ENCODE measurements at regions not wholly inside any gene's neighbourhood (a gene's known extent, or its start where the extent isn't known, plus 50 kb on each side); places are given as distances from the start of the nearest gene placed in this dataset.

GRCh38 chr4:23297327-23297726 is 592.5 kb downstream of the PPARGC1A start:
- intact Hi-C loops (cut with micrococcal nuclease): no loop called here
- CTCF ChIA-PET: no interaction called here
- DNase-seq: peak; percentile 25
- Mint-ChIP-seq H3K27me3 (ENCODE audit: low read depth) (no peaks in the 10 kb centered on the region), H3K27ac (no peak overlapping the region), H3K4me3 (no peak overlapping the region), H3K36me3 (ENCODE audit: low read depth) (no peaks in the 10 kb centered on the region), H3K4me1 (ENCODE audit: low read depth) (peaks cover 3% of the 10 kb centered on the region), H3K9me3 (no peaks in the 10 kb centered on the region)

GRCh38 chr4:23291139-23291538 is 598.4 kb downstream of the GBA3 start:
- no peaks in the 10 kb centered on the region for H3K9me3 Mint-ChIP-seq
- CTCF ChIA-PET: no interaction called here
- H3K27ac Mint-ChIP-seq: no peak overlapping the region
- no peaks in the 10 kb centered on the region for H3K36me3 Mint-ChIP-seq (ENCODE audit: low read depth)
- H3K4me1 Mint-ChIP-seq (ENCODE audit: low read depth): peaks cover 17% of the 10 kb centered on the region
- DNase-seq: no peak
- intact Hi-C loops (cut with micrococcal nuclease): loop anchor here (1.0 to 2.0 kb wide), 2 partner anchors 43 to 82 kb away; no protein-coding TSS in a partner anchor
- no peak overlapping the region for H3K4me3 Mint-ChIP-seq
- no peaks in the 10 kb centered on the region for H3K27me3 Mint-ChIP-seq (ENCODE audit: low read depth)

- H3K4me1 Mint-ChIP-seq (ENCODE audit: low read depth): peaks cover 17% of the 10 kb centered on the region
- CTCF ChIA-PET: interaction anchor here (1.4 kb wide), 1 partner anchor 43 kb away, joined by 3 read pairs; no protein-coding TSS in a partner anchor
- DNase-seq: no peak
- H3K27me3 Mint-ChIP-seq (ENCODE audit: low read depth): no peaks in the 10 kb centered on the region
- no peaks in the 10 kb centered on the region for H3K36me3 Mint-ChIP-seq (ENCODE audit: low read depth)
- intact Hi-C loops (cut with micrococcal nuclease): loop anchor here (1.0 to 2.0 kb wide), 2 partner anchors 44 to 82 kb away; no protein-coding TSS in a partner anchor
- no peak overlapping the region for H3K27ac Mint-ChIP-seq
- H3K9me3 Mint-ChIP-seq: no peaks in the 10 kb centered on the region
- H3K4me3 Mint-ChIP-seq: no peak overlapping the region
Observed at GRCh38 chr4:23290656-23291055, 597.9 kb downstream of the GBA3 start.

- Mint-ChIP-seq H3K27ac (no peak overlapping the region), H3K36me3 (ENCODE audit: low read depth) (no peaks in the 10 kb centered on the region), H3K9me3 (no peaks in the 10 kb centered on the region), H3K4me1 (ENCODE audit: low read depth) (no peaks in the 10 kb centered on the region), H3K4me3 (no peak overlapping the region), H3K27me3 (ENCODE audit: low read depth) (no peaks in the 10 kb centered on the region)
- CTCF ChIA-PET: no interaction called here
- intact Hi-C loops (cut with micrococcal nuclease): no loop called here
- DNase-seq: no peak
Observed at GRCh38 chr4:23279377-23279986, 586.7 kb downstream of the GBA3 start.

- CTCF ChIA-PET: interaction anchor here (0.6 kb wide), 1 partner anchor 10 kb away, joined by 3 read pairs; no protein-coding TSS in a partner anchor
- no peak overlapping the region for H3K4me3 Mint-ChIP-seq
- intact Hi-C loops (cut with micrococcal nuclease): no loop called here
Observed at GRCh38 chr4:23278845-23279244, 586.1 kb downstream of the GBA3 start.

GRCh38 chr4:23276076-23276475 is 583.3 kb downstream of the GBA3 start:
- no peak for DNase-seq
- no peaks in the 10 kb centered on the region for H3K36me3 Mint-ChIP-seq (ENCODE audit: low read depth)
- CTCF ChIA-PET: no interaction called here
- H3K27ac Mint-ChIP-seq: no peak overlapping the region
- no peak overlapping the region for H3K4me3 Mint-ChIP-seq
- intact Hi-C loops (cut with micrococcal nuclease): no loop called here
- H3K27me3 Mint-ChIP-seq (ENCODE audit: low read depth): no peaks in the 10 kb centered on the region
- no peaks in the 10 kb centered on the region for H3K9me3 Mint-ChIP-seq
- no peaks in the 10 kb centered on the region for H3K4me1 Mint-ChIP-seq (ENCODE audit: low read depth)

More at GRCh38 chr4:23278845-23279244, 586.1 kb downstream of the GBA3 start:
- Mint-ChIP-seq H3K27ac (no peak overlapping the region), H3K27me3 (ENCODE audit: low read depth) (no peaks in the 10 kb centered on the region), H3K9me3 (no peaks in the 10 kb centered on the region), H3K4me1 (ENCODE audit: low read depth) (no peaks in the 10 kb centered on the region), H3K36me3 (ENCODE audit: low read depth) (no peaks in the 10 kb centered on the region)
- DNase-seq: no peak

GRCh38 chr4:23269566-23269965 is 576.8 kb downstream of the GBA3 start:
- Mint-ChIP-seq H3K36me3 (ENCODE audit: low read depth) (no peaks in the 10 kb centered on the region), H3K27me3 (ENCODE audit: low read depth) (peaks cover 5% of the 10 kb centered on the region), H3K4me1 (ENCODE audit: low read depth) (no peaks in the 10 kb centered on the region), H3K27ac (no peak overlapping the region), H3K4me3 (no peak overlapping the region), H3K9me3 (no peaks in the 10 kb centered on the region)
- intact Hi-C loops (cut with micrococcal nuclease): loop anchor here (10.0 kb wide), 1 partner anchor 445 kb away; no protein-coding TSS in a partner anchor
- CTCF ChIA-PET: no interaction called here
- DNase-seq: no peak

GRCh38 chr4:23268072-23268771 is 575.5 kb downstream of the GBA3 start:
- Mint-ChIP-seq H3K4me1 (ENCODE audit: low read depth) (no peaks in the 10 kb centered on the region), H3K4me3 (no peak overlapping the region), H3K27ac (no peak overlapping the region), H3K9me3 (no peaks in the 10 kb centered on the region), H3K27me3 (ENCODE audit: low read depth) (peaks cover 5% of the 10 kb centered on the region), H3K36me3 (ENCODE audit: low read depth) (no peaks in the 10 kb centered on the region)
- CTCF ChIA-PET: interaction anchor here (0.6 kb wide), 1 partner anchor 11 kb away, joined by 3 read pairs; no protein-coding TSS in a partner anchor
- intact Hi-C loops (cut with micrococcal nuclease): loop anchor here (10.0 kb wide), 1 partner anchor 447 kb away; no protein-coding TSS in a partner anchor
- no peak for DNase-seq

- no peaks in the 10 kb centered on the region for H3K36me3 Mint-ChIP-seq (ENCODE audit: low read depth)
- CTCF ChIA-PET: no interaction called here
- intact Hi-C loops (cut with micrococcal nuclease): loop anchor here (10.0 kb wide), 1 partner anchor 448 kb away; no protein-coding TSS in a partner anchor
- H3K27me3 Mint-ChIP-seq (ENCODE audit: low read depth): peaks cover 5% of the 10 kb centered on the region
- H3K9me3 Mint-ChIP-seq: no peaks in the 10 kb centered on the region
- H3K4me3 Mint-ChIP-seq: no peak overlapping the region
- H3K27ac Mint-ChIP-seq: no peak overlapping the region
- DNase-seq: no peak
- no peaks in the 10 kb centered on the region for H3K4me1 Mint-ChIP-seq (ENCODE audit: low read depth)
Observed at GRCh38 chr4:23266401-23266800, 573.7 kb downstream of the GBA3 start.

GRCh38 chr4:23260511-23260910 is 567.8 kb downstream of the GBA3 start:
- Mint-ChIP-seq H3K27ac (no peak overlapping the region), H3K4me3 (no peak overlapping the region), H3K27me3 (ENCODE audit: low read depth) (no peaks in the 10 kb centered on the region), H3K36me3 (ENCODE audit: low read depth) (no peaks in the 10 kb centered on the region), H3K9me3 (no peaks in the 10 kb centered on the region), H3K4me1 (ENCODE audit: low read depth) (no peaks in the 10 kb centered on the region)
- no peak for DNase-seq
- CTCF ChIA-PET: interaction anchor here (0.8 kb wide), 1 partner anchor 1046 kb away, joined by 3 read pairs; no protein-coding TSS in a partner anchor
- intact Hi-C loops (cut with micrococcal nuclease): loop anchor here (10.0 kb wide), 1 partner anchor 454 kb away; no protein-coding TSS in a partner anchor

- no peaks in the 10 kb centered on the region for H3K9me3 Mint-ChIP-seq
- no peak overlapping the region for H3K27ac Mint-ChIP-seq
- H3K4me3 Mint-ChIP-seq: no peak overlapping the region
- intact Hi-C loops (cut with micrococcal nuclease): no loop called here
- CTCF ChIA-PET: interaction anchor here (0.6 kb wide), 1 partner anchor 131 kb away, joined by 7 read pairs; no protein-coding TSS in a partner anchor
- no peaks in the 10 kb centered on the region for H3K4me1 Mint-ChIP-seq (ENCODE audit: low read depth)
- no peak for DNase-seq
- H3K36me3 Mint-ChIP-seq (ENCODE audit: low read depth): no peaks in the 10 kb centered on the region
- H3K27me3 Mint-ChIP-seq (ENCODE audit: low read depth): peaks cover 14% of the 10 kb centered on the region
Observed at GRCh38 chr4:23245203-23245832, 552.6 kb downstream of the GBA3 start.

GRCh38 chr4:23242962-23243361 is 550.2 kb downstream of the GBA3 start:
- intact Hi-C loops (cut with micrococcal nuclease): no loop called here
- Mint-ChIP-seq H3K27me3 (ENCODE audit: low read depth) (peaks cover 12% of the 10 kb centered on the region), H3K9me3 (no peaks in the 10 kb centered on the region), H3K4me1 (ENCODE audit: low read depth) (no peaks in the 10 kb centered on the region), H3K27ac (no peak overlapping the region), H3K4me3 (no peak overlapping the region), H3K36me3 (ENCODE audit: low read depth) (no peaks in the 10 kb centered on the region)
- no peak for DNase-seq
- CTCF ChIA-PET: interaction anchor here (0.7 kb wide), 2 partner anchors 45 to 517 kb away, joined by 3 to 4 read pairs; no protein-coding TSS in a partner anchor
